MM.1S (cell line): ENCODE measurements at regions not wholly inside any gene's neighbourhood (a gene's known extent, or its start where the extent isn't known, plus 50 kb on each side); places are given as distances from the start of the nearest gene placed in this dataset.

ENCODE experiments used
- DNase-seq: peaks from one replicate; pipeline ENCODE4 v3.0.0-alpha.2; 2015
- H2AFZ ChIP-seq: fragments of 300-600 bp; sonication (generic); 2 replicates; pipeline ENCODE4 v1.6.0; 2016; ENCODE audit warnings: antibody characterized with exemption, low read length
- H3F3A ChIP-seq: fragments of 300-600 bp; sonication (generic); 2 replicates; pipeline ENCODE4 v1.6.1; 2016; ENCODE audit warnings: mild to moderate bottlenecking, antibody characterized with exemption, low read length, moderate library complexity, mixed read lengths; ENCODE audit not compliant: insufficient read depth
- H3K27ac ChIP-seq: fragments of 300-600 bp; sonication (generic); 2 replicates; pipeline ENCODE4 v1.5.1; 2016; ENCODE audit warnings: mild to moderate bottlenecking, low read length
- H3K27me3 ChIP-seq: fragments of 300-600 bp; sonication (generic); replicated peaks from 2 replicates; pipeline ENCODE4 v1.6.0; 2016; ENCODE audit warnings: low read length; ENCODE audit not compliant: insufficient read depth
- H3K36me3 ChIP-seq: fragments of 300-600 bp; sonication (generic); replicated peaks from 2 replicates; pipeline ENCODE4 v1.6.1; 2016; ENCODE audit warnings: mild to moderate bottlenecking, low read length, mixed read lengths; ENCODE audit not compliant: insufficient read depth
- H3K4me1 ChIP-seq: fragments of 300-600 bp; sonication (generic); 2 replicates; pipeline ENCODE4 v1.6.1; 2016; ENCODE audit warnings: low read length, mixed read lengths
- H3K4me2 ChIP-seq: fragments of 300-600 bp; sonication (generic); 2 replicates; pipeline ENCODE4 v1.6.0; 2016; ENCODE audit warnings: low read depth, low read length
- H3K4me3 ChIP-seq: fragments of 300-600 bp; sonication (generic); 2 replicates; pipeline ENCODE4 v1.5.1; 2016; ENCODE audit warnings: low read length, mixed read lengths
- H3K79me2 ChIP-seq: fragments of 300-600 bp; sonication (generic); 2 replicates; pipeline ENCODE4 v1.6.1; 2016; ENCODE audit warnings: mixed run types, low read length, mixed read lengths
- H3K9ac ChIP-seq: fragments of 300-600 bp; sonication (generic); 2 replicates; pipeline ENCODE4 v1.6.1; 2016; ENCODE audit warnings: low read length, mixed read lengths
- H3K9me2 ChIP-seq: fragments of 300-600 bp; sonication (generic); replicated peaks from 2 replicates; pipeline ENCODE4 v1.6.1; 2016; ENCODE audit warnings: mild to moderate bottlenecking, low read length, mixed read lengths; ENCODE audit not compliant: insufficient read depth
- H3K9me3 ChIP-seq: fragments of 300-600 bp; sonication (generic); replicated peaks from 2 replicates; pipeline ENCODE4 v1.6.1; 2016; ENCODE audit warnings: mild to moderate bottlenecking, low read length, mixed read lengths; ENCODE audit not compliant: insufficient read depth
- H4K20me1 ChIP-seq: fragments of 300-600 bp; sonication (generic); 2 replicates; pipeline ENCODE4 v1.6.1; 2016; ENCODE audit warnings: mild to moderate bottlenecking, low read length, moderate library complexity, mixed read lengths; ENCODE audit not compliant: insufficient read depth
- EZH2 ChIP-seq: fragments of 300-600 bp; sonication (generic); optimal IDR thresholded peaks from 2 replicates; pipeline ENCODE3; 2017; ENCODE audit warnings: low read depth, mild to moderate bottlenecking, antibody characterized with exemption, low read length, mixed read lengths
- EZH2phosphoT487 ChIP-seq: fragments of 300-600 bp; sonication (generic); IDR thresholded peaks from 2 replicates; pipeline ENCODE4 v1.6.1; 2018; ENCODE audit warnings: antibody characterized with exemption, low read length
- TF ChIP-seq, protein P1 (sequence below): fragments of 300-600 bp; sonication (generic); IDR thresholded peaks from 2 replicates; pipeline ENCODE4 v1.5.1; 2016; ENCODE audit warnings: antibody characterized with exemption, low read length, mixed read lengths

GRCh38 chr9:87227456-87227855, 270.2 kb upstream of the DAPK1 start:
- H2AFZ ChIP-seq: no peak overlapping the region
- H3K9ac ChIP-seq: no peak overlapping the region
- H3K4me1 ChIP-seq: no peaks in the 10 kb centered on the region
- no peaks in the 10 kb centered on the region for H4K20me1 ChIP-seq
- H3K9me2 ChIP-seq: no peaks in the 10 kb centered on the region
- no peak overlapping the region for H3K4me3 ChIP-seq
- H3K4me2 ChIP-seq: no peak overlapping the region
- TF ChIP-seq EZH2: no peak
- no peak for TF ChIP-seq EZH2phosphoT487
- TF ChIP-seq, protein P1, sequence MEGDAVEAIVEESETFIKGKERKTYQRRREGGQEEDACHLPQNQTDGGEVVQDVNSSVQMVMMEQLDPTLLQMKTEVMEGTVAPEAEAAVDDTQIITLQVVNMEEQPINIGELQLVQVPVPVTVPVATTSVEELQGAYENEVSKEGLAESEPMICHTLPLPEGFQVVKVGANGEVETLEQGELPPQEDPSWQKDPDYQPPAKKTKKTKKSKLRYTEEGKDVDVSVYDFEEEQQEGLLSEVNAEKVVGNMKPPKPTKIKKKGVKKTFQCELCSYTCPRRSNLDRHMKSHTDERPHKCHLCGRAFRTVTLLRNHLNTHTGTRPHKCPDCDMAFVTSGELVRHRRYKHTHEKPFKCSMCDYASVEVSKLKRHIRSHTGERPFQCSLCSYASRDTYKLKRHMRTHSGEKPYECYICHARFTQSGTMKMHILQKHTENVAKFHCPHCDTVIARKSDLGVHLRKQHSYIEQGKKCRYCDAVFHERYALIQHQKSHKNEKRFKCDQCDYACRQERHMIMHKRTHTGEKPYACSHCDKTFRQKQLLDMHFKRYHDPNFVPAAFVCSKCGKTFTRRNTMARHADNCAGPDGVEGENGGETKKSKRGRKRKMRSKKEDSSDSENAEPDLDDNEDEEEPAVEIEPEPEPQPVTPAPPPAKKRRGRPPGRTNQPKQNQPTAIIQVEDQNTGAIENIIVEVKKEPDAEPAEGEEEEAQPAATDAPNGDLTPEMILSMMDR: no peak
- no peaks in the 10 kb centered on the region for H3K27me3 ChIP-seq
- no peak for DNase-seq
- H3F3A ChIP-seq: no peaks in the 10 kb centered on the region
- H3K36me3 ChIP-seq: no peaks in the 10 kb centered on the region
- no peak overlapping the region for H3K27ac ChIP-seq
- H3K9me3 ChIP-seq: no peaks in the 10 kb centered on the region
- H3K79me2 ChIP-seq: no peaks in the 10 kb centered on the region

GRCh38 chr9:87229108-87229507, 268.6 kb upstream of the DAPK1 start:
- no peak for DNase-seq
- Histone ChIP-seq H3K4me3 (no peak overlapping the region), H3K27me3 (no peaks in the 10 kb centered on the region), H4K20me1 (no peaks in the 10 kb centered on the region), H3K9ac (no peak overlapping the region), H3K4me2 (no peak overlapping the region), H3K4me1 (no peaks in the 10 kb centered on the region), H3K79me2 (no peaks in the 10 kb centered on the region), H3F3A (no peaks in the 10 kb centered on the region), H3K36me3 (no peaks in the 10 kb centered on the region), H3K9me2 (no peaks in the 10 kb centered on the region), H2AFZ (no peak overlapping the region), H3K9me3 (no peaks in the 10 kb centered on the region), H3K27ac (no peak overlapping the region)
- TF ChIP-seq, protein P1: no peak
- TF ChIP-seq EZH2 (no peak), EZH2phosphoT487 (no peak)

- no peaks in the 10 kb centered on the region for H3K9me3 ChIP-seq
- no peaks in the 10 kb centered on the region for H4K20me1 ChIP-seq
- no peak overlapping the region for H3K4me2 ChIP-seq
- H3K4me1 ChIP-seq: no peaks in the 10 kb centered on the region
- no peaks in the 10 kb centered on the region for H3K27me3 ChIP-seq
- DNase-seq: no peak
- no peaks in the 10 kb centered on the region for H3K9me2 ChIP-seq
- TF ChIP-seq EZH2 (no peak), EZH2phosphoT487 (no peak)
- TF ChIP-seq, protein P1: no peak
- no peaks in the 10 kb centered on the region for H3K79me2 ChIP-seq
- no peaks in the 10 kb centered on the region for H3K36me3 ChIP-seq
- no peak overlapping the region for H2AFZ ChIP-seq
- no peaks in the 10 kb centered on the region for H3F3A ChIP-seq
- H3K27ac ChIP-seq: no peak overlapping the region
- H3K9ac ChIP-seq: no peak overlapping the region
- no peak overlapping the region for H3K4me3 ChIP-seq
Observed at GRCh38 chr9:87233431-87233830, 264.2 kb upstream of the DAPK1 start.
